HG03575 (cell line): ENCODE measurements at regions not wholly inside any gene's neighbourhood (a gene's known extent, or its start where the extent isn't known, plus 50 kb on each side); places are given as distances from the start of the nearest gene placed in this dataset.

ENCODE experiments used
- ATAC-seq: cut with Tn5 transposase; IDR thresholded peaks from one replicate; pipeline ENCODE4 v1.9.1; 2021; ENCODE audit not compliant: unreplicated experiment, insufficient number of reproducible peaks, low FRiP score; ENCODE audit errors: extremely low read depth

DNA sequence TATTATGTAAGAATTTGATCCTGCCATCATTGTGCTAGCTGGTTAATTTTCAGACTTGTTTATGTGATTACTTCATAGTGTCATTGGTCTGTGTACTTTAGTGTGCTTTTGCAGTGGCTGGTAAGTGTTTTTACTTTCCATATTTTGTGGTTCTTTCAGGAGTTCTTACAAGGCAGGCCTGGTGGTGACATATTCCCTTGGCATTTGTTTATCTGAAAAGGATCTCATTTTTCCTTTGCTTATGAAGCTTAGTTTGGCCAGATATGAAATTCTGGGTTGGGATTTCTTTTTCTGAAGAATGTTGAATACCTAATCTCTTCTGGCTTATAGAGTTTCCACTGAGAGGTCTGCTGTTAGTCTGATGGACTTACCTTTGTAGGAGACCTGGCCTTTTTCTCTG, 72.8 kb upstream of the MC4R start:
- no peak for ATAC-seq

- no peak for ATAC-seq
Measured at GRCh38 chr18:60446821-60447220, 74.2 kb upstream of the MC4R start.

DNA sequence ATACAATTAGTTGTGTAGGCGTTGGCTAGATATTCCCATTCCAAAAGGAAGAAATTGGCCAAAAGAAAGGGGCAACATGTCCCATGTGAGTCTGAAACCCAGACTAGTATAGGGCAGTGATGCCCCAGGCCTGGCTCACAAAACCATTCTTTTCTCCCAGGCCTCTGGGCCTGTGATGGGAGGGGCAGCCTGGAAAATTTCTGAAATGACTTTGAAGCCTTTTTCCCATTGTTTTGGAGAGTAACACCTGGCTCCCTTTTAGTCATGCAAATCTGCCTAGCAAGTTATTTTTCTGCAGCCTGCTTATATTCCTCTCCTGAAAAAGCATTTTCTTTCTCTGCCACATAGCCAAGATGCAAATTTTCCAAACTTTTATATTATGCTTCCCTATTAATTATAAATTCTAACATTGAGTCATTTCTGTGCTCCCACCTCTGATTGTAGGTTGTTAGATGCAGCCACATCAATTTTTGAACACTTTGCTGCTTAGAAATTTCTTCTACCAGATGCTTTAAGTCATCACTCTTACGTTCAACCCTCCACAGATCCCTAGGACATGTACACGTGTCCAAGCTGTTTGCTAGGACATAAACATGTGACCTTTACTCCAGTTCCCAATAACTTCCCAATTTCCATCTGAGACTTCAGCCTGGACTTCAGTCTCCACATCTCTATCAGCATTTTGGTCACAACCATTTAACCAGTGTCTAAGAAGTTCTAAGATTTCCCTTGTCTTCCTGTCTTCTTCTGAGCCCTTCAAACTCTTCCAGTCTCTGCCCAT, 76.1 kb upstream of the MC4R start:
- ATAC-seq, result no peak

DNA sequence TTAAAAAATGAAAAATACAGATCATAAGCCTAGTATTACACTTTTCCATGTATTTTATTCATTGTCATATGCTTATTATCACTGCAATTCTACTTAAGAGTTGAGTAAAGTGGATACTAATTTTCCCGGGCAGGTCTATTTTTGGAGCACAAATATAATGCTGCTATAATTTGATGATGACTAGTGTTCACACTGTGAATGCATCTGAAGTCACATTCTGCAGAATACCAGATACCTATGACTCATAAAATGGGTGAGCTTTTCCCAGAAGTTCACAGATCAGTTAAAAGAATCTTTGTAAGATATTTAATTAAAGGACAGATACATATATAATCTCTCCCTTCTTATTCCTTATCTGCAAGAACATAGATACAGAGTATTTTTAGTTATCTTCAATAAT, 79.8 kb upstream of the MC4R start:
- ATAC-seq, result no peak

GRCh38 chr18:60466677-60467076, 94.1 kb upstream of the MC4R start:
- no peak for ATAC-seq

DNA sequence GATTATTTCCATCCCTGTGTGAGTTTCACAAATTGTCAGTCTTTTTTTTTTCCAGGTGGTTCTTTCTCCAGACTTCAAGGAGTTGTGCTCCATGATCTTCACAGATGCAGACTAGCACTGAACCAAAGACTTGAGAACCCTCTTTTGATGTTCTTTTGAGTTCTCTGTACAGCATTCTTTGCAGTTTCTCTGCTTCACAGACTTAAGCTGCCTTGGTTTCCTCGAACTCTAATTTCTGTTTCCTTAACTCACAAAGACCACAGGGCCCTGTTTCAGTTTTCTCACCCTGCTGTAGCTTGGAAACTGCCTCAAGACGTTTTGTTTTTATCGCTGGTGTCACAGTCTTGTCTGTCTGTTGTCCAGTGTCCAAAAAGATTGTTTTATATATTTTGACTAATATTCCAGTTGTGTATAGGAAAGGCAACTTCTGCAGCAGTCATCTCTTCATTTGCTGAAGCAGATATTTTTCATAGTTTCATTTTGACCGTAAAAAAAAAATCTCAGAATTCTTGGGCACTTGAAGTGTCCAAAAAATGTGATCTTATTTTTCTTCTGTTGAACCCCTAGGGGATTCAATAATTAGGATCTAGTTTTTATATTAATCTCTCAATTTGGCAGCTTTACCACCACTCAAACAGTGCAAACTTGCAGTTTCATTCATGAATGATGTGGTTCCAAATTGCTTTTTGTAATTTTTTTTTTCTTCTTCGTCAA, 97.0 kb upstream of the MC4R start:
- no peak for ATAC-seq

- ATAC-seq, result no peak
Measured at GRCh38 chr18:60471652-60472051, 99.1 kb upstream of the MC4R start.

DNA sequence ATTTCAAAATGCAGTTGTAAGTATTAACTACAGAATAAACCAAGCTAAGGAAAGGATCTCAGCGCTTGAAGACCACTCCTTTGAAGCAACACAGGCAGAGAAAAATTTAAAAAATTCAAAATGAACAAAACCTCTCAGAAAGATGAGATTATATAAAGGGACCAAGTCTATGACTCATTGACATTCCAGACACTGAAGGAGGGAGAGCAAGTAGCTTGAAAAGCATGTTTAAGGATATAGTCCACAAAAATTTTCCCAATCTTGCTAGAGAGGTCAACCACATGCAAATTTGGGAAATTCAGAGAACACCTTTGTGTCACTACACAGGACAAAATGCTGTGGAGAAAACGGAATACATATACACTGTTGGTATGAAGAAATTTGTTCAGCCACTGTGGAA, 112.6 kb upstream of the MC4R start:
- ATAC-seq, result no peak

DNA sequence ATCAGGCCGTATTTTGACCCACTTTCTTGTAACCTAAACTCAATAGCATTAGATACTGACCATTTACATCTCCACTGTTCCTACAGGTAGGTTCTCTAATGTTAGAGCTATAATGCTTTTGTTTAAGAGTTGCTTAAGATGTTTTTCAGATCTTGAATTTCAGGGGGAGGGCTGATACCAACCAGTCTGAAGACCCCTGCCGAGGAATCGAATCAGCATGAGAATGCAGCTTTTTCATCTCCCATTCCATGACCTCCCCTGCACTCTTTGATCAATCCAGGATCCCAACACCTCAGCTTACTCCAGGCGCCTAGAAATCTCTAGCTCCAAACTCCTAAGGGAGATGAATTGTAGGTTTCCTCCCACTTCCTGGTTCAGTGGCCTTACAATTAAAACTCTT, 120.5 kb upstream of the MC4R start:
- ATAC-seq, result no peak

DNA sequence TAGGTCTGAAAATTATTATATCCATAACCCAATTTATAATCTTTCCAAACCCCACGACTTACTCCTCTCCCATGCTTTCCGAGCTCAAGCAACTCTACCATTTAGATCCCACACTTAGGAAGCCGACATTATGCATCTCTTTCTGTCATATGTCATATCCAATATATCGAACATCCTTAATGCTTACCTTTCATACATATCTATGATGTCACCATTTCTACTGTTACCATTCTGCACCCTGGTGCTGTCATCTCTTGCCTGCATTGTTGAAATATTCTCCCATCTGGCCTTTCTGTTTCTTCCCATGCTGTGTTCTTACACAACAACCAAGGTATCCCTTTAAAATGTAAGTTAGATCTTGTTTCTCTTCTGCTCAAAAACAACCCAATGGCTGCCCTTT, 127.1 kb upstream of the MC4R start:
- no peak for ATAC-seq

DNA sequence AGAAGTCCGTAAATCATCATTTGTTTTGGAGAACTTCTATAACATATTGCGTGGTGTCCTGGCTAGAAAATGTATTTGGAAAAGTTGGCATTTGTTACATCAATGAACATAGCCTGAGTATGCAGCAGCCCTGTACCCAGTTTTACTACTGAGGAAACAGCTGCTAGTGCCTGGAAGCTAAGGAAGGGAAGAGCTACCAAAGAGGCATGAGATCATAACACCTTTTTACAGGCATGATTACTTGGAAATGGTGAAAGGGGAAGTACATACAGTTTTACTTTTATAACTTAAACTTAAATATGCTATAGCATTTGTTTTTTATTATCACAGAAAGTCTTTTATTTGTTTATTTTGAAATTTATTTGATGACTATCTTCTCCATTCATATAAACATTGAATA, 128.4 kb upstream of the MC4R start:
- no peak for ATAC-seq

DNA sequence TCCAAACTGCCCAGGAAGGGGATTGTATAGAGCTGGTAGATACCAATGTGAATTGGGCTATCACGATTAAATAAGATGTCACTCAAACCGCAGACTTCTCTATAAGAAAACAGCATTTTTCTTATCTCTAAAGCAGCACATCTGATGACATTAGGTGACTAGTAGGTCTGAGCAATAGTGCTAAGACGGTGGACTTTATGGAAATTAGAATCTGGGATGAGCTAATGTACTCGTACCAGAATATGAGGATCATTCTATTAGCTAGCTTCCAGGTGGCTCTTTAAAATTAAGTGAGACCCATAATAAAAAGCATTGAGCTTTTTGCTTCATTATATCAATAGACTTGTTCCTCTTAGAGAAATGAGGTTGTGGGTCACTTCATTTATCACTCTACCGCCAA, 130.0 kb upstream of the MC4R start:
- no peak for ATAC-seq

DNA sequence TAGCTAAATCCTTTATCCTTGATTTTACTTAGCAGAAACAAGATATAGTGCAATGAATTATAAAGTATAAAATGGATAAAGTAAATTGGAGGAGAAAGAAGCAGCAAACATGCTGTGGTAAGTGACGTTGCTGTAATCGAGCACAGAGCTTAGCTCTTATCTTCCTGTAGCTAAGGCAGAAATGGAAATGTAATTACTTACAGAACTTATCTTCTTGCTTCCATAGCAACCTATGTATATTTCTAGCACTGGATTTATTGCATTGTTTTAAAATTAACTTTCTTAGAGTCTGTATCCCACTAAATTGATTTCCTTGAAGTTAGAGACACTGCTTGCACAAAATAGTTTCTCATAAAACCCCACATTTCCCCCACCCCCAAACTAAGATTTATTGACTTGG, 130.6 kb upstream of the MC4R start:
- no peak for ATAC-seq

DNA sequence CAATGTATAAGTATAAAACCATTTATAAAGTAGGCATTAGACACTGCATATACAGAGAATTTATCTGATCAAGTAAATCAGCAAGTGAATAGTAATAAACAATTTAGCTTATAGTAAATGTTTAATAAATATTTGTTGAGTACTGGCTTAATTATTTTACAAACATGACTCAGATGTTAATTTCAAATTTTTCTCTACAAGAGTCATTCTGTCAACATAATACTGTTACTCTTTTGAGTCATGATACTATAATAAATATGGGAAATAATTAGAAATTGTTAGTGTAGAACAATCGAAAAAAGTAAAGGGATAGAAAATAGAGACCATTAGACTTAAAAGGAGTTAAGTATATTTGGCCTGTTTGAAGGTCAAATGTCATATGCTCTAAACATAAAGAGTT, 133.6 kb upstream of the MC4R start:
- ATAC-seq, result no peak

DNA sequence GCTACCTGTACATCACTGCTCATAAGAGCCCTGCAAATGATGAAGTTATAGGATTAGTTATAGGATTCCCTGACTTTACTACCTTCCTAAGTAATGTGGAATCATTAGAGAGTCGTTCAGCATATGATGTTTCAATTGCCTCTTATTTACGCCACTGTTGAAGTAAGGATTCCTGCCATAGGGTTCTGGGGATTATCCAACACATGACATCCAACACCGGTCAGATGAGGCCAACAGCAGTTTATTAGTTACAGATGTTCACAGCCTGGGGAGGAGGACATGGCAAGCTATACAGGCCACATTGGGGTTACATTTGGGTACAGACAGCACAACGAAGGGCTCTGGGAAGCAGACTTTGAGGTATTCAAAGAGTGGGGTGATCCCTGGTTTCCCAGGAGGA, 134.1 kb upstream of the MC4R start:
- no peak for ATAC-seq

DNA sequence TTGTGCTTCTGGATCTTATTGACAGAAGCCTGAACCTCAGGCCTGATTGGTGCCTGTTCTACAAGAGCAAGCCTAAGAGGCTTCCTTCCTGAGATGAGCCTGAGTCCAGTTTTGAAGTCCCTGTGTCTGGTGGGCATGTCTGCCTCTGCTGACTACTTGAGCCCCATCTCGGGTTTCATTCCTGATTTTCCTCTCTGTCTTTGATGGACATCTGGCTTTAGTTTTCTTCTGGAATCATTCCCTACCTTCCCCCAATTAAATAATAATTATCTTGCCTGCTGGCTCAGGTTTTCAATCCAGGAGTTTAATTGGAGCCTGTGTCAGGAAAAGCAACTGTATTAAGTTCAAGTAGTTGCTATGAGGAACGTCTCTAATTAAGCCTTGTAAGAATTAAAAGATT, 135.5 kb upstream of the MC4R start:
- no peak for ATAC-seq

DNA sequence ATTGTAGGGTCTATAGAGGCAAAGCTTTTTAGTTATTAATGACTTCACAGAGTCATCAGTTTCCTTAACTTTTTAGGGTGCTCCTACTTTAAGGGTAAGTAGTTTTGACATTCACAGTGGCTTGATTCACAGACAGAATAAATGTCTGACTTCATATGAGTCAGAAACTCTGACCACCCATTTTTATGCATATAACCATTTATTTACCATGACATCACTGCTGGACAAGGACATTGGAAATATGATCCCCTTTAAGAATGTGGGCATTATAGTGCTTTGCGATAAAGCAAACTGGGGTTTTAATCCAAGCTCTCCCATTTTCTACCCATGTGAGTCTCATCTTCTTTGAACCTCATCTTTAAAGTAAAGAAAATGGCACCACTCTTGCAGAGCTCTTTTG, 162.0 kb upstream of the MC4R start:
- ATAC-seq, result no peak

- ATAC-seq, result no peak
Measured at GRCh38 chr18:60537074-60537473, 164.5 kb upstream of the MC4R start.

DNA sequence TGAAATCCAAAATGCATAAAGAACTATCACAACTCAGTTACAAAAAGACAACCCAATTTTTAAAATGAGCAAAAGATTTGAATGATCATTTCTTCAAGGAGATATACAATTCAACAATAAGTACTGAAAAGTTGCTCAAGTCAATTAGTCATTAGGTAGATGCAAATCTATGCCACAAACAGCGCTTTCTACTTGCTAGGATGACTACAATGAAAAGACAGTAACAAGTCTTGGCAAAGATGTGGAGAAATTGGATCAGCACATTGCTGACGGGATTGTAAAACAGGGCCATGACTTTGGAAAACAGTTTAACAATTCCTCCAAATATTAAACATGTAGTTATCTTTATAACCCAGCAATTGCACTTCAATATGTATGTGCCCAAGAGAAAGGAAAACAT, 166.3 kb upstream of the MC4R start:
- no peak for ATAC-seq

- ATAC-seq, result no peak
Measured at GRCh38 chr18:60541661-60542060, 169.1 kb upstream of the MC4R start.

GRCh38 chr18:60543646-60544045, 171.1 kb upstream of the MC4R start:
- ATAC-seq, result no peak
